H1 (cell line): ENCODE measurements at regions not wholly inside any gene's neighbourhood (a gene's known extent, or its start where the extent isn't known, plus 50 kb on each side); places are given as distances from the start of the nearest gene placed in this dataset.

Experiments used
- CTCF ChIA-PET: fragments of 300-600 bp; sonication (Branson Sonifier 250); formaldehyde crosslinking; loops from one replicate; lab custom pipeline; 2021; ENCODE audit not compliant: partially characterized antibody; lab: Charles Lee
- POLR2A ChIA-PET: fragments of 300-600 bp; sonication (Branson Sonifier 250); formaldehyde crosslinking; loops from one replicate; lab custom pipeline; 2021; ENCODE audit warnings: inconsistent platforms; ENCODE audit not compliant: partially characterized antibody; lab: Charles Lee
- DNase-seq, 2 experiments: peaks; one replicate each; pipeline versions ENCODE4 v3.0.0 to v3.0.0-alpha.2; 2010 to 2022; ENCODE audit warnings: low spot score in 2 of 2, low read depth in 1 of 2, mixed read lengths in 1 of 2
- FAIRE-seq: peaks from 2 replicates; lab custom pipeline; 2011; peaks lifted over from hg19 to GRCh38; lab: Jason Lieb, UNC
- H2AFZ ChIP-seq: 2 replicates; pipeline ENCODE4 v1.8.1; 2012; ENCODE audit warnings: low read length, inconsistent platforms
- H2AK5ac ChIP-seq: 2 replicates; pipeline ENCODE4 v1.6.1; 2013; ENCODE audit warnings: low read depth, low read length
- H2BK120ac ChIP-seq: replicated peaks from 2 replicates; pipeline ENCODE3; 2013; ENCODE audit warnings: low read depth, low read length, inconsistent platforms
- H2BK12ac ChIP-seq: 2 replicates; pipeline ENCODE4 v1.6.1; 2013; ENCODE audit warnings: low read depth, low read length
- H2BK15ac ChIP-seq: 2 replicates; pipeline ENCODE4 v1.6.1; 2013; ENCODE audit warnings: low read length
- H2BK20ac ChIP-seq: 2 replicates; pipeline ENCODE4 v1.6.1; 2013; ENCODE audit warnings: low read length
- H2BK5ac ChIP-seq: 2 replicates; pipeline ENCODE4 v1.6.1; 2013; ENCODE audit warnings: low read depth, low read length
- H3K14ac ChIP-seq: 2 replicates; pipeline ENCODE4 v1.6.1; 2013; ENCODE audit warnings: inconsistent platforms; ENCODE audit not compliant: insufficient read length
- H3K18ac ChIP-seq: 2 replicates; pipeline ENCODE4 v1.6.1; 2013; ENCODE audit warnings: low read length; ENCODE audit errors: extremely low read depth
- H3K23ac ChIP-seq: 2 replicates; pipeline ENCODE4 v1.6.1; 2013; ENCODE audit warnings: inconsistent platforms; ENCODE audit not compliant: insufficient read length
- H3K23me2 ChIP-seq: 2 replicates; pipeline ENCODE4 v1.6.1; 2013; ENCODE audit warnings: low read depth, low read length
- H3K27ac ChIP-seq: 2 replicates; pipeline ENCODE4 v1.6.1; 2011; ENCODE audit warnings: low read depth, low read length, inconsistent platforms
- H3K27me3 ChIP-seq, 4 experiments: replicated peaks in 1 of 4; 1 replicate in 1 of 4; 2 replicates in 3 of 4; pipeline versions ENCODE4 v1.6.1 to v1.8.1; 2011 to 2013; ENCODE audit warnings: low read length in 3 of 4, mild to moderate bottlenecking in 3 of 4, inconsistent platforms in 2 of 4, mixed read lengths in 2 of 4, moderate library complexity in 1 of 4; ENCODE audit not compliant: control insufficient read depth in 3 of 4, insufficient read depth in 3 of 4; ENCODE audit errors: extremely low read depth in 1 of 4
- H3K36me3 ChIP-seq, 4 experiments: 2 replicates each; pipeline versions ENCODE4 v1.6.1 to v1.8.1; 2011 to 2013; ENCODE audit warnings: mild to moderate bottlenecking in 4 of 4, low read length in 3 of 4, moderate library complexity in 2 of 4, control low read depth in 1 of 4, inconsistent platforms in 1 of 4; ENCODE audit not compliant: insufficient read depth in 4 of 4, control insufficient read depth in 2 of 4
- H3K4ac ChIP-seq: replicated peaks from 2 replicates; pipeline ENCODE3; 2013; ENCODE audit warnings: low read length, low read depth, mixed read lengths, inconsistent platforms; ENCODE audit not compliant: insufficient read length
- H3K4me1 ChIP-seq, 4 experiments: replicated peaks in 1 of 4; 1 replicate in 1 of 4; 2 replicates in 3 of 4; pipeline versions ENCODE4 v1.6.1 to v1.8.1; 2011 to 2013; ENCODE audit warnings: low read length in 3 of 4, inconsistent platforms in 2 of 4, mixed read lengths in 1 of 4; ENCODE audit not compliant: insufficient read depth in 4 of 4, control insufficient read depth in 3 of 4
- H3K4me2 ChIP-seq, 2 experiments: 2 replicates each; pipeline versions ENCODE4 v1.6.1 to v1.8.1; 2011 to 2013; ENCODE audit warnings: low read depth in 2 of 2, low read length in 2 of 2, control low read depth in 1 of 2, inconsistent platforms in 1 of 2, mild to moderate bottlenecking in 1 of 2; ENCODE audit not compliant: insufficient read depth in 1 of 2
- H3K4me3 ChIP-seq, 4 experiments: fragments of 200-600, 300-600 bp in 1 of 4; sonication (generic), shearing (Covaris generic), sonication (Bioruptor Twin) in 1 of 4; 2 replicates each; pipeline versions ENCODE4 v1.5.1 to v1.8.1; 2011 to 2016; ENCODE audit warnings: low read length in 4 of 4, low read depth in 3 of 4, control low read depth in 2 of 4, inconsistent platforms in 2 of 4, mild to moderate bottlenecking in 2 of 4, mixed read lengths in 1 of 4, moderate library complexity in 1 of 4; ENCODE audit not compliant: insufficient read depth in 2 of 4; ENCODE audit errors: extremely low read depth in 1 of 4
- H3K56ac ChIP-seq: replicated peaks from 2 replicates; pipeline ENCODE3; 2013; ENCODE audit warnings: low read depth, mild to moderate bottlenecking, mixed read lengths, low read length, inconsistent platforms; ENCODE audit not compliant: insufficient read length
- H3K79me1 ChIP-seq: 2 replicates; pipeline ENCODE4 v1.6.1; 2013; ENCODE audit warnings: low read depth, low read length, control low read depth
- H3K79me2 ChIP-seq, 2 experiments: 2 replicates each; pipeline versions ENCODE4 v1.6.1 to v1.8.1; 2012 to 2013; ENCODE audit warnings: low read length in 2 of 2, mild to moderate bottlenecking in 2 of 2, inconsistent platforms in 1 of 2; ENCODE audit not compliant: insufficient read depth in 2 of 2, control insufficient read depth in 1 of 2
- H3K9ac ChIP-seq, 4 experiments: replicated peaks in 1 of 4; 1 replicate in 1 of 4; 2 replicates in 3 of 4; pipeline versions ENCODE4 v1.6.1 to v1.8.1; 2011 to 2013; ENCODE audit warnings: low read depth in 3 of 4, low read length in 3 of 4, control low read depth in 2 of 4, mild to moderate bottlenecking in 2 of 4, moderate library complexity in 2 of 4, inconsistent platforms in 1 of 4; ENCODE audit errors: extremely low read depth in 1 of 4
- H3K9me3 ChIP-seq, 2 experiments: 2 replicates each; pipeline versions ENCODE4 v1.6.1 to v1.8.1; 2012 to 2013; ENCODE audit warnings: mild to moderate bottlenecking in 2 of 2, moderate library complexity in 2 of 2, control low read depth in 1 of 2, inconsistent platforms in 1 of 2, low read depth in 1 of 2, low read length in 1 of 2, mixed read lengths in 1 of 2; ENCODE audit not compliant: insufficient read depth in 2 of 2
- H4K20me1 ChIP-seq, 2 experiments: replicated peaks in 1 of 2; 2 replicates each; pipeline versions ENCODE3 to v1.8.1; 2011 to 2013; ENCODE audit warnings: inconsistent platforms in 2 of 2, low read length in 2 of 2, mild to moderate bottlenecking in 1 of 2; ENCODE audit not compliant: insufficient read depth in 2 of 2, control insufficient read depth in 1 of 2
- H4K5ac ChIP-seq: 2 replicates; pipeline ENCODE4 v1.6.1; 2013; ENCODE audit warnings: low read length, low read depth, mixed read lengths, inconsistent platforms; ENCODE audit not compliant: insufficient read length
- H4K8ac ChIP-seq: 2 replicates; pipeline ENCODE4 v1.8.0; 2013; ENCODE audit warnings: mild to moderate bottlenecking, moderate library complexity, low read length, inconsistent platforms; ENCODE audit not compliant: insufficient read depth; ENCODE audit errors: extremely low read depth
- H4K91ac ChIP-seq: replicated peaks from 2 replicates; pipeline ENCODE3; 2013; ENCODE audit warnings: low read length, mixed read lengths, inconsistent platforms; ENCODE audit not compliant: insufficient read length
- BCL11A ChIP-seq, 2 experiments: IDR thresholded peaks; one replicate each; pipeline ENCODE4 v1.6.1; 2011; ENCODE audit warnings: low read depth in 2 of 2, low read length in 2 of 2, mild to moderate bottlenecking in 2 of 2
- EP300 ChIP-seq, 2 experiments: IDR thresholded peaks; 1 replicate in 1 of 2; 2 replicates in 1 of 2; pipeline ENCODE4 v1.6.1; 2011 to 2012; ENCODE audit warnings: low read depth in 2 of 2, low read length in 2 of 2, mild to moderate bottlenecking in 2 of 2, borderline replicate concordance in 1 of 2, inconsistent platforms in 1 of 2, moderate library complexity in 1 of 2
- HDAC6 ChIP-seq: IDR thresholded peaks from one replicate; pipeline ENCODE4 v1.7.1; 2012; ENCODE audit warnings: low read depth, mild to moderate bottlenecking, inconsistent platforms, low read length, moderate library complexity
- KDM1A ChIP-seq: fragments of 200-600, 300-600 bp; sonication (generic); IDR thresholded peaks from 2 replicates; pipeline ENCODE4 v1.7.1; 2016; ENCODE audit warnings: mild to moderate bottlenecking, low read length, borderline replicate concordance
- KDM5A ChIP-seq: fragments of 200-600 bp; IDR thresholded peaks from 2 replicates; pipeline ENCODE4 v1.7.1; 2012; ENCODE audit warnings: mild to moderate bottlenecking, low read length, inconsistent platforms, mixed read lengths
- RAD21 ChIP-seq, 2 experiments: IDR thresholded peaks in 1 of 2; conservative IDR thresholded peaks in 1 of 2; 2 replicates each; pipeline ENCODE4 v1.6.1; 2011; ENCODE audit warnings: low read depth in 2 of 2, low read length in 2 of 2, improper control_type of control experiment in 1 of 2, inconsistent platforms in 1 of 2, mild to moderate bottlenecking in 1 of 2, moderate library complexity in 1 of 2
- RBBP5 ChIP-seq: IDR thresholded peaks from 2 replicates; pipeline ENCODE4 v1.7.1; 2012; ENCODE audit warnings: low read depth, mild to moderate bottlenecking, inconsistent platforms, low read length, moderate library complexity, borderline replicate concordance
- RFX5 ChIP-seq: IDR thresholded peaks from 2 replicates; pipeline ENCODE4 v1.6.1; 2011; ENCODE audit warnings: low read depth, low read length, improper control_type of control experiment, borderline replicate concordance
- RXRA ChIP-seq: IDR thresholded peaks from 2 replicates; pipeline ENCODE4 v1.6.1; 2011; ENCODE audit warnings: low read depth, mild to moderate bottlenecking, low read length, moderate library complexity; ENCODE audit not compliant: insufficient read depth
- SP4 ChIP-seq: IDR thresholded peaks from 2 replicates; pipeline ENCODE4 v1.6.1; 2012; ENCODE audit warnings: low read length, inconsistent platforms
- TBP ChIP-seq: IDR thresholded peaks from 2 replicates; pipeline ENCODE4 v1.6.1; 2011; ENCODE audit warnings: low read depth, low read length, improper control_type of control experiment
- ZNF274 ChIP-seq: IDR thresholded peaks from 2 replicates; pipeline ENCODE4 v1.7.0; 2012; ENCODE audit warnings: low read length, borderline replicate concordance; ENCODE audit errors: extremely low read depth
- WGBS, 2 experiments: shearing (Covaris generic) in 1 of 2; methylation state at CpG; one replicate each; pipeline versions ENCODE4 v1.1.6 to v1.1.7; 2013 to 2015; ENCODE audit warnings: low lambda C conversion rate in 2 of 2, mixed read lengths in 2 of 2, inconsistent platforms in 1 of 2, low coverage in 1 of 2, missing lambda C conversion rate in 1 of 2; ENCODE audit not compliant: insufficient replicate concordance in 2 of 2, insufficient coverage in 1 of 2, insufficient read length in 1 of 2; ENCODE audit errors: extremely low coverage in 1 of 2, missing lambda C conversion rate in 1 of 2; 5-methylcytosine and 5-hydroxymethylcytosine counted together

GRCh38 chr5:121702682-121703081, 149.0 kb upstream of the FTMT start:
- Histone ChIP-seq H3K23ac (no peak overlapping the region), H2AFZ (no peak overlapping the region), H2BK12ac (no peak overlapping the region), H2BK20ac (no peak overlapping the region), H4K20me1 (no peaks in the 10 kb centered on the region), H2BK120ac (no peak overlapping the region), H3K79me2 (no peaks in the 10 kb centered on the region), H3K4me3 (no peak overlapping the region), H3K79me1 (no peaks in the 10 kb centered on the region), H3K27ac (no peak overlapping the region), H3K23me2 (no peaks in the 10 kb centered on the region), H3K9ac (no peak overlapping the region), H2BK5ac (no peak overlapping the region), H3K14ac (no peak overlapping the region), H4K8ac (no peak overlapping the region), H3K27me3 (no peaks in the 10 kb centered on the region), H3K4me1 (no peaks in the 10 kb centered on the region), H3K36me3 (no peaks in the 10 kb centered on the region), H4K5ac (no peak overlapping the region), H3K4ac (no peak overlapping the region), H2BK15ac (no peak overlapping the region), H2AK5ac (no peak overlapping the region), H3K56ac (no peak overlapping the region), H4K91ac (no peak overlapping the region), H3K4me2 (no peak overlapping the region), H3K9me3 (no peaks in the 10 kb centered on the region), H3K18ac (no peak overlapping the region)
- FAIRE-seq (no peak), DNase-seq (no peak)
- WGBS, 2 experiments = 90% methylated on average over 4 of the region's 4 CpGs; no CpG with 5 or more reads in 1 of the 2 experiments
- POLR2A ChIA-PET = no interaction called here
- CTCF ChIA-PET = no interaction called here
- TF ChIP-seq BCL11A (IDR thresholded peaks at IDR 0.05; ENCODE audit: low read depth in 2 of 2, low read length in 2 of 2) (no peak), TBP (no peak), RAD21 (IDR thresholded peaks at IDR 0.05 in 1 of 2, conservative IDR thresholded peaks at IDR 0.05 in 1 of 2; ENCODE audit: low read depth in 2 of 2, low read length in 2 of 2) (no peak), KDM1A (no peak), RFX5 (no peak), EP300 (IDR thresholded peaks at IDR 0.05; ENCODE audit: borderline replicate concordance in 1 of 2, low read depth in 2 of 2, low read length in 2 of 2) (no peak), ZNF274 (no peak), SP4 (no peak), RXRA (no peak), KDM5A (no peak), RBBP5 (no peak), HDAC6 (no peak)
